ENCODE measurements at regions not wholly inside any gene's neighbourhood (a gene's known extent, or its start where the extent isn't known, plus 50 kb on each side); places are given as distances from the start of the nearest gene placed in this dataset.

GRCh38 chrX:123013141-123013540 lies 170.9 kb upstream of the GRIA3 start:
- H3K27ac ChIP-seq (ENCODE audit: low read depth in 1 of 2, low read length in 2 of 2) = no peak overlapping the region
- no peaks in the 10 kb centered on the region for H3K27me3 Mint-ChIP-seq (ENCODE audit: low read depth in 3 of 3)
- H3K27me3 ChIP-seq (ENCODE audit: control insufficient read depth in 2 of 2, insufficient read depth in 2 of 2, low read length in 2 of 2) = no peaks in the 10 kb centered on the region
- no peak overlapping the region for H3K4me2 ChIP-seq (replicated peaks; ENCODE audit: extremely low read depth, low read length, poor library complexity, severe bottlenecking)
- H3K4me1 ChIP-seq (ENCODE audit: control insufficient read depth in 1 of 2, insufficient read depth in 2 of 2, low read length in 2 of 2) = no peaks in the 10 kb centered on the region
- H3K4me3 ChIP-seq (replicated peaks in 1 of 3; ENCODE audit: low read depth in 2 of 3, low read length in 3 of 3) = no peak overlapping the region
- H3K79me2 ChIP-seq (ENCODE audit: insufficient read depth, low read length) = no peaks in the 10 kb centered on the region
- WGBS (ENCODE audit: insufficient coverage) = no CpG with 5 or more reads among the region's 1 CpG
- H2AFZ ChIP-seq (ENCODE audit: insufficient read depth, low read depth, low read length, poor library complexity, severe bottlenecking) = no peak overlapping the region
- no peaks in the 10 kb centered on the region for H4K20me1 ChIP-seq (ENCODE audit: insufficient read depth, low read length)
- no peaks in the 10 kb centered on the region for H3K36me3 ChIP-seq (replicated peaks in 1 of 2; ENCODE audit: control insufficient read depth in 1 of 2, insufficient read depth in 2 of 2, low read length in 2 of 2)
- no peak for DNase-seq
- intact Hi-C loops (cut with micrococcal nuclease) = no loop called here
- H3K36me3 Mint-ChIP-seq = no peaks in the 10 kb centered on the region
- no peak overlapping the region for H3K9ac ChIP-seq (ENCODE audit: insufficient read depth, low read length, poor library complexity, severe bottlenecking)
- no peaks in the 10 kb centered on the region for H3K9me3 ChIP-seq (replicated peaks in 1 of 2; ENCODE audit: control insufficient read depth in 1 of 2, insufficient read depth in 1 of 2, low read length in 2 of 2)
- no peak overlapping the region for H3K4me3 Mint-ChIP-seq
- TF ChIP-seq, protein P1, sequence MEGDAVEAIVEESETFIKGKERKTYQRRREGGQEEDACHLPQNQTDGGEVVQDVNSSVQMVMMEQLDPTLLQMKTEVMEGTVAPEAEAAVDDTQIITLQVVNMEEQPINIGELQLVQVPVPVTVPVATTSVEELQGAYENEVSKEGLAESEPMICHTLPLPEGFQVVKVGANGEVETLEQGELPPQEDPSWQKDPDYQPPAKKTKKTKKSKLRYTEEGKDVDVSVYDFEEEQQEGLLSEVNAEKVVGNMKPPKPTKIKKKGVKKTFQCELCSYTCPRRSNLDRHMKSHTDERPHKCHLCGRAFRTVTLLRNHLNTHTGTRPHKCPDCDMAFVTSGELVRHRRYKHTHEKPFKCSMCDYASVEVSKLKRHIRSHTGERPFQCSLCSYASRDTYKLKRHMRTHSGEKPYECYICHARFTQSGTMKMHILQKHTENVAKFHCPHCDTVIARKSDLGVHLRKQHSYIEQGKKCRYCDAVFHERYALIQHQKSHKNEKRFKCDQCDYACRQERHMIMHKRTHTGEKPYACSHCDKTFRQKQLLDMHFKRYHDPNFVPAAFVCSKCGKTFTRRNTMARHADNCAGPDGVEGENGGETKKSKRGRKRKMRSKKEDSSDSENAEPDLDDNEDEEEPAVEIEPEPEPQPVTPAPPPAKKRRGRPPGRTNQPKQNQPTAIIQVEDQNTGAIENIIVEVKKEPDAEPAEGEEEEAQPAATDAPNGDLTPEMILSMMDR (IDR thresholded peaks at IDR 0.05) = no peak
- H3K9me3 Mint-ChIP-seq = peaks cover 2 to 12% (median 5%) of the 10 kb centered on the region in 7 donors
- H3K27ac Mint-ChIP-seq = no peak overlapping the region
- no peaks in the 10 kb centered on the region for H3K4me1 Mint-ChIP-seq

GRCh38 chrX:123036401-123036800 lies 147.7 kb upstream of the GRIA3 start:
- no peak overlapping the region for H3K9ac ChIP-seq (ENCODE audit: insufficient read depth, low read length, poor library complexity, severe bottlenecking)
- intact Hi-C loops (cut with micrococcal nuclease) = no loop called here
- no peak overlapping the region for H3K4me3 ChIP-seq (replicated peaks in 1 of 3; ENCODE audit: low read depth in 2 of 3, low read length in 3 of 3)
- no CpG with 5 or more reads among the region's 3 CpGs for WGBS (ENCODE audit: insufficient coverage)
- H3K27ac ChIP-seq (ENCODE audit: low read depth in 1 of 2, low read length in 2 of 2) = no peak overlapping the region
- H3K4me1 ChIP-seq (ENCODE audit: control insufficient read depth in 1 of 2, insufficient read depth in 2 of 2, low read length in 2 of 2) = no peaks in the 10 kb centered on the region
- H3K27me3 ChIP-seq (ENCODE audit: control insufficient read depth in 2 of 2, insufficient read depth in 2 of 2, low read length in 2 of 2) = no peaks in the 10 kb centered on the region
- Mint-ChIP-seq H3K4me1 (no peaks in the 10 kb centered on the region), H3K9me3 (peaks cover 0 to 5% (median 0%) of the 10 kb centered on the region in 7 donors), H3K4me3 (no peak overlapping the region), H3K36me3 (no peaks in the 10 kb centered on the region), H3K27me3 (ENCODE audit: low read depth in 3 of 3) (peaks cover 0 to 1% (median 0%) of the 10 kb centered on the region in 3 donors), H3K27ac (no peak overlapping the region)
- no peaks in the 10 kb centered on the region for H4K20me1 ChIP-seq (ENCODE audit: insufficient read depth, low read length)
- H3K36me3 ChIP-seq (replicated peaks in 1 of 2; ENCODE audit: control insufficient read depth in 1 of 2, insufficient read depth in 2 of 2, low read length in 2 of 2) = no peaks in the 10 kb centered on the region
- no peak overlapping the region for H3K4me2 ChIP-seq (replicated peaks; ENCODE audit: extremely low read depth, low read length, poor library complexity, severe bottlenecking)
- H3K9me3 ChIP-seq (replicated peaks in 1 of 2; ENCODE audit: control insufficient read depth in 1 of 2, insufficient read depth in 1 of 2, low read length in 2 of 2) = no peaks in the 10 kb centered on the region
- H2AFZ ChIP-seq (ENCODE audit: insufficient read depth, low read depth, low read length, poor library complexity, severe bottlenecking) = no peak overlapping the region
- no peak for DNase-seq
- no peaks in the 10 kb centered on the region for H3K79me2 ChIP-seq (ENCODE audit: insufficient read depth, low read length)
- TF ChIP-seq, protein P1 (IDR thresholded peaks at IDR 0.05) = no peak

All from CD14-positive monocyte (primary cell).